Ectodermal cell (in vitro differentiated cells): ENCODE measurements at regions not wholly inside any gene's neighbourhood (a gene's known extent, or its start where the extent isn't known, plus 50 kb on each side); places are given as distances from the start of the nearest gene placed in this dataset.

Experiments
- H3K27ac ChIP-seq: 2 replicates; pipeline ENCODE4 v1.7.0; 2013; ENCODE audit warnings: mild to moderate bottlenecking, low read depth, low read length; ENCODE audit not compliant: insufficient read depth, poor library complexity, severe bottlenecking
- H3K27me3 ChIP-seq: 2 replicates; pipeline ENCODE4 v1.7.0; 2013; ENCODE audit warnings: mild to moderate bottlenecking, low read length; ENCODE audit not compliant: insufficient read depth, control insufficient read depth, poor library complexity, severe bottlenecking
- H3K36me3 ChIP-seq: one replicate; pipeline ENCODE4 v1.7.0; 2013; ENCODE audit warnings: low read length; ENCODE audit not compliant: control insufficient read depth, insufficient read depth
- H3K4me1 ChIP-seq: one replicate; pipeline ENCODE4 v1.7.0; 2013; ENCODE audit warnings: low read length; ENCODE audit not compliant: control insufficient read depth, insufficient read depth
- H3K4me3 ChIP-seq: 2 replicates; pipeline ENCODE4 v1.7.0; 2013; ENCODE audit warnings: low read depth, low read length, control low read depth; ENCODE audit not compliant: insufficient read depth
- H3K9me3 ChIP-seq: 2 replicates; pipeline ENCODE4 v1.7.0; 2013; ENCODE audit warnings: mild to moderate bottlenecking, low read length, moderate library complexity; ENCODE audit not compliant: control insufficient read depth
- WGBS, 2 experiments: methylation state at CpG; one replicate each; pipeline ENCODE4 v1.1.7; 2013; ENCODE audit warnings: missing lambda C conversion rate in 2 of 2; 5-methylcytosine and 5-hydroxymethylcytosine counted together

- H3K36me3 ChIP-seq = no peaks in the 10 kb centered on the region
- no peaks in the 10 kb centered on the region for H3K27me3 ChIP-seq
- H3K4me1 ChIP-seq = no peaks in the 10 kb centered on the region
- no peak overlapping the region for H3K27ac ChIP-seq
- 80 to 86% methylated on average over 7 of the region's 7 CpGs for WGBS, 2 experiments
- H3K9me3 ChIP-seq = no peaks in the 10 kb centered on the region
- no peak overlapping the region for H3K4me3 ChIP-seq
Measured at GRCh38 chr11:127074151-127074761, 73.7 kb upstream of the KIRREL3 start.

GRCh38 chr11:127073621-127074020 lies 73.1 kb upstream of the KIRREL3 start:
- Histone ChIP-seq H3K9me3 (no peaks in the 10 kb centered on the region), H3K36me3 (no peaks in the 10 kb centered on the region), H3K4me1 (no peaks in the 10 kb centered on the region), H3K27me3 (no peaks in the 10 kb centered on the region), H3K27ac (no peak overlapping the region), H3K4me3 (no peak overlapping the region)
- WGBS, 2 experiments = 80 to 87% methylated on average over 3 to 4 of the region's 4 CpGs

GRCh38 chr11:127071606-127072005 lies 71.0 kb upstream of the KIRREL3 start:
- Histone ChIP-seq H3K36me3 (no peaks in the 10 kb centered on the region), H3K4me3 (no peak overlapping the region), H3K27me3 (no peaks in the 10 kb centered on the region), H3K4me1 (no peaks in the 10 kb centered on the region), H3K9me3 (no peaks in the 10 kb centered on the region), H3K27ac (no peak overlapping the region)
- 86% methylated on average over 7 of the region's 7 CpGs for WGBS, 2 experiments

GRCh38 chr11:127070808-127071207 lies 70.2 kb upstream of the KIRREL3 start:
- Histone ChIP-seq H3K27ac (no peak overlapping the region), H3K4me1 (no peaks in the 10 kb centered on the region), H3K36me3 (no peaks in the 10 kb centered on the region), H3K27me3 (no peaks in the 10 kb centered on the region), H3K9me3 (no peaks in the 10 kb centered on the region), H3K4me3 (no peak overlapping the region)
- WGBS, 2 experiments = 88 to 92% methylated on average over 4 of the region's 4 CpGs

- H3K36me3 ChIP-seq = no peaks in the 10 kb centered on the region
- no peaks in the 10 kb centered on the region for H3K9me3 ChIP-seq
- H3K4me3 ChIP-seq = no peak overlapping the region
- H3K27ac ChIP-seq = no peak overlapping the region
- 87 to 94% methylated on average over 6 to 7 of the region's 7 CpGs for WGBS, 2 experiments
- H3K27me3 ChIP-seq = no peaks in the 10 kb centered on the region
- no peaks in the 10 kb centered on the region for H3K4me1 ChIP-seq
Measured at GRCh38 chr11:127066401-127067090, 66.0 kb upstream of the KIRREL3 start.

GRCh38 chr11:127063241-127063640 lies 62.7 kb upstream of the KIRREL3 start:
- peaks cover 5% of the 10 kb centered on the region for H3K4me1 ChIP-seq
- no peak overlapping the region for H3K27ac ChIP-seq
- 91 to 97% methylated on average over 3 of the region's 3 CpGs for WGBS, 2 experiments
- no peaks in the 10 kb centered on the region for H3K9me3 ChIP-seq
- no peaks in the 10 kb centered on the region for H3K36me3 ChIP-seq
- no peaks in the 10 kb centered on the region for H3K27me3 ChIP-seq
- H3K4me3 ChIP-seq = no peak overlapping the region

- Histone ChIP-seq H3K36me3 (no peaks in the 10 kb centered on the region), H3K27ac (no peak overlapping the region), H3K4me1 (peaks cover 11% of the 10 kb centered on the region), H3K4me3 (no peak overlapping the region), H3K27me3 (no peaks in the 10 kb centered on the region), H3K9me3 (no peaks in the 10 kb centered on the region)
Measured at GRCh38 chr11:127061947-127062346, 61.4 kb upstream of the KIRREL3 start.

GRCh38 chr11:127059750-127060149 lies 59.2 kb upstream of the KIRREL3 start:
- no peaks in the 10 kb centered on the region for H3K27me3 ChIP-seq
- no peaks in the 10 kb centered on the region for H3K9me3 ChIP-seq
- no peak overlapping the region for H3K4me3 ChIP-seq
- peaks cover 11% of the 10 kb centered on the region for H3K4me1 ChIP-seq
- H3K36me3 ChIP-seq = no peaks in the 10 kb centered on the region
- WGBS, 2 experiments = 93 to 94% methylated on average over 7 of the region's 7 CpGs
- no peak overlapping the region for H3K27ac ChIP-seq

GRCh38 chr11:127059286-127059685 lies 58.7 kb upstream of the KIRREL3 start:
- 92 to 93% methylated on average over 11 of the region's 11 CpGs for WGBS, 2 experiments
- no peak overlapping the region for H3K27ac ChIP-seq
- H3K9me3 ChIP-seq = no peaks in the 10 kb centered on the region
- H3K4me1 ChIP-seq = peaks cover 11% of the 10 kb centered on the region
- H3K36me3 ChIP-seq = no peaks in the 10 kb centered on the region
- H3K4me3 ChIP-seq = no peak overlapping the region
- H3K27me3 ChIP-seq = no peaks in the 10 kb centered on the region

- no peaks in the 10 kb centered on the region for H3K36me3 ChIP-seq
- no peaks in the 10 kb centered on the region for H3K9me3 ChIP-seq
- peaks cover 11% of the 10 kb centered on the region for H3K4me1 ChIP-seq
- H3K27ac ChIP-seq = no peak overlapping the region
- H3K4me3 ChIP-seq = no peak overlapping the region
- no peaks in the 10 kb centered on the region for H3K27me3 ChIP-seq
- 60 to 61% methylated on average over 2 of the region's 2 CpGs for WGBS, 2 experiments
Measured at GRCh38 chr11:127058524-127058923, 58.0 kb upstream of the KIRREL3 start.
